Body of pancreas (tissue), 4 donors: ENCODE measurements at regions not wholly inside any gene's neighbourhood (a gene's known extent, or its start where the extent isn't known, plus 50 kb on each side); places are given as distances from the start of the nearest gene placed in this dataset.
"Not testable (repeated sequence)": the region's sequence is repeated elsewhere in the genome, so short reads cannot be mapped to it uniquely, and the experiment has no call there.

Experiments
- POLR2A ChIP-seq, 3 donors: fragments of 450-650 bp; IDR thresholded peaks; one replicate each; pipeline ENCODE4 v1.6.1; 2016; ENCODE audit warnings: antibody characterized with exemption in 3 of 3, mild to moderate bottlenecking in 2 of 3
- TF ChIP-seq, protein P1 (sequence below), 7 experiments: fragments of 450-650 bp in 4 of 7; fragments of 200-600 bp in 3 of 7; sonication (generic) in 3 of 7; IDR thresholded peaks; one replicate each; pipeline ENCODE4 v1.5.1; 2016 to 2019; ENCODE audit warnings: antibody characterized with exemption in 7 of 7

DNA sequence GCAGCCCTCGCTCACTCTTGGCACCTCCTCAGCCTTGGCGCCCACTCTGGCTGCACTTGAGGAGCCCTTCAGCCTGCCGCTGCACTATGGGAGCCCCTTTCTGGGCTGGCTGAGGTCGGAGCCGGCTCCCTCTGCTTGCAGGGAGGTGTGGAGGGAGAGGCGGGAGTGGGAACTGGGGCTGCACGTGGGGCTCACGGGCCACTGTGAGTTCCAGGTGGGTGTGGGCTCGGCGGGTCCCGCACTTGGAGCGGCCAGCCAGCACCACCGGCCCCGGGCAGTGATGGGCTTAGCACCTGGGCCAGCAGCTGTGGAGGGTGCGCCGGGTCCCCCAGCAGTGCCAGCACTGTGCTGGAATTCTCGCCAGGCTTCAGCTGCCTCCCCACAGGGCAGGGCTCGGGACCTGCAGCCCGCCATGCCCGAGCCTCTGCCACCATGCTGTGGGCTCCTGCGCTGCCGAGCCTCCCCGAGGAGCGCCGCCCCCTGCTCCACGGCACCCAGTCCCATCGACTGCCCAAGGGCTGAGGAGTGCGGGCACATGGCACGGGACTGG lies 700.8 kb upstream of the NRP1 start:
- TF ChIP-seq, protein P1, sequence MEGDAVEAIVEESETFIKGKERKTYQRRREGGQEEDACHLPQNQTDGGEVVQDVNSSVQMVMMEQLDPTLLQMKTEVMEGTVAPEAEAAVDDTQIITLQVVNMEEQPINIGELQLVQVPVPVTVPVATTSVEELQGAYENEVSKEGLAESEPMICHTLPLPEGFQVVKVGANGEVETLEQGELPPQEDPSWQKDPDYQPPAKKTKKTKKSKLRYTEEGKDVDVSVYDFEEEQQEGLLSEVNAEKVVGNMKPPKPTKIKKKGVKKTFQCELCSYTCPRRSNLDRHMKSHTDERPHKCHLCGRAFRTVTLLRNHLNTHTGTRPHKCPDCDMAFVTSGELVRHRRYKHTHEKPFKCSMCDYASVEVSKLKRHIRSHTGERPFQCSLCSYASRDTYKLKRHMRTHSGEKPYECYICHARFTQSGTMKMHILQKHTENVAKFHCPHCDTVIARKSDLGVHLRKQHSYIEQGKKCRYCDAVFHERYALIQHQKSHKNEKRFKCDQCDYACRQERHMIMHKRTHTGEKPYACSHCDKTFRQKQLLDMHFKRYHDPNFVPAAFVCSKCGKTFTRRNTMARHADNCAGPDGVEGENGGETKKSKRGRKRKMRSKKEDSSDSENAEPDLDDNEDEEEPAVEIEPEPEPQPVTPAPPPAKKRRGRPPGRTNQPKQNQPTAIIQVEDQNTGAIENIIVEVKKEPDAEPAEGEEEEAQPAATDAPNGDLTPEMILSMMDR (IDR thresholded peaks at IDR 0.05): not testable (repeated sequence)
- TF ChIP-seq POLR2A (IDR thresholded peaks at IDR 0.05): not testable (repeated sequence)
